ENCODE measurements at regions not wholly inside any gene's neighbourhood (a gene's known extent, or its start where the extent isn't known, plus 50 kb on each side); places are given as distances from the start of the nearest gene placed in this dataset.

DNA sequence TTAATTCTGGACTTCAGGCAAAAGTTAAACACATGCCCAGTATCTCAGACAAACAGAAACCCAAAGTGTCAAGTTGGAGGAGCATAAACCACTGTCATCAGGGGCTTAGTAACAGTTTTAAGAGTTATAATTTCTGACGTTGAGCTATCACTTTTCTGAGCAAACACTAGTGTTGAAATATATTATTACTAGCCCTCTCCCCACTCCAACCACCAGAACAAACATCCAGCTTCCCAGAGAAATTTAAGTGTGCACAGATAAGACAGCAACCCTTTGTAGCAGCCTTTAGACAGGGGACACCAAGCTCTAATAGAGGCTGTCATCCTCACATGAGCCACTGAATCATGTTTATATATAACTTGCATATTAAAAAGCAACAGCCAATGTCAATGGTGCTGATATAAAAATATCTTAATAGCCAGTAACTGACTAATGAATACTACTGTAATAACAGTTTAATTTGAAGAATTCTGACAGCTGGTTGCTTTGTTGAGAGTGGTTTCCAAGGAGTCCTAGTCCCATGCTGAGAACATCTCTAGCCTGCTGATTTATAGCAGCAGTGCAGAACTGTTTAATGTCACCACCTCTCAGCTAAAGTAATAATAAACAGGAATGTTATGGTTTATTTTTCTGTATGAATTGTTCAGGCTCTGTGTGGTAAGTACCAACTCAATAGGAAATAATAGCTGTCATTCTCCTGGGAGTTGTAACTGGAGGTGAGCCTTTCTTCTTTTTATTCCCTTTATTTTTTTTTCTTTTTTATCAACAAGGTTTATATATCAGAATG, 528.7 kb upstream of the ZNF608 start:
- BruUV-seq (replicated peaks): no TSS peak
- Histone ChIP-seq H3K9me3 (no peaks in the 10 kb centered on the region), H3K4me3 (ENCODE audit: low read depth, low read length) (no peak overlapping the region), H3K27me3 (replicated peaks; ENCODE audit: control insufficient read depth, insufficient read depth, low read length) (no peaks in the 10 kb centered on the region), H3K36me3 (ENCODE audit: control insufficient read depth, insufficient read depth, low read length) (no peaks in the 10 kb centered on the region), H3K4me1 (peaks cover 14% of the 10 kb centered on the region)
- peaks cover 18% of the 10 kb centered on the region for H3K4me1 Mint-ChIP-seq (ENCODE audit: low read depth, unreplicated experiment)
- no peak overlapping the region for H3K27ac Mint-ChIP-seq (ENCODE audit: unreplicated experiment)
- no peak for TF ChIP-seq CTCF (IDR thresholded peaks at IDR 0.05; ENCODE audit: insufficient read depth in 1 of 2, low read depth in 1 of 2, low read length in 1 of 2, severe bottlenecking in 1 of 2, unreplicated experiment in 1 of 2)
- intact Hi-C loops (cut with micrococcal nuclease; ENCODE audit: unreplicated experiment): no loop called here
- H3K27me3 Mint-ChIP-seq (ENCODE audit: insufficient read depth, unreplicated experiment): no peaks in the 10 kb centered on the region
- no peak for DNase-seq
- CTCF ChIA-PET: no interaction called here
- POLR2A ChIA-PET: no interaction called here
- no peaks in the 10 kb centered on the region for H3K36me3 Mint-ChIP-seq (ENCODE audit: insufficient read depth, unreplicated experiment)
- peaks cover 10% of the 10 kb centered on the region for H3K9me3 Mint-ChIP-seq (ENCODE audit: unreplicated experiment)
- no peak overlapping the region for H3K4me3 Mint-ChIP-seq (ENCODE audit: unreplicated experiment)

DNA sequence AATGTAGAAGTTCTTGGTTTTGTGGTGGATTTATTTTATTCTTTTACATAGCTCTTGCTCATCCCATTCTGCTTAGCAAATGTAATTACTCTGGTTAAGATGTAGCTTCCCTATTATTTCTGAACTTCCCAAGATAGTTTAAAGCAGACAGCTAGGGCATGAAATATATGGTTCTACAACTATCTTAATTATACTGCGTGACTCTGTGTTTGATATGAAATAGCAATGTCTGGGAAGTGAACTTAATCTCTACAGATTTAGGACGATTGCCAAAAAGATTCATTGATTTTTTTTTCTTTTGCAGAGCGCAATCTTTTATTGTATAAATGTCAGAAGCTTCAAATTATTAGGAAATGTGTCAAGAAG, 529.3 kb upstream of the ZNF608 start:
- ChIA-PET CTCF (no interaction called here), POLR2A (no interaction called here)
- no TSS peak for BruUV-seq (replicated peaks)

DNA sequence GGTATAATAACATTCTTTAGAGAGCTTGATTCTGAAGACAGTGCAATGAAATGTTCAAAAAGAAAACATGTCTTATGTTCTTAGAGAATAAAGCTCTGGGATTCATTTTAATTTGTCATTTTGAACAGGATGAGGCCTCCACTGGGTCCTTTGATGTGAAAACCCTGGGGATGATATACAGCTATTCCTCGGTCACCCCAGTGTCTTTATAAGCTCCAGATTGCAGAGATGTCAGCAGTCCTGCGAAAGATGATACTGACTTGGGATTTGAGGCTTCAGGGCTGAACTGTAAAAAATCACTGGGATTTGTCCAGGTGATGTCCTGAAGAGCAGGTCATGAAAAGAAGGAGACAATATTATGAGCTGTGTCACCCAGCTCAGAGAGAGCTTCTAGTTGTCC, 529.7 kb upstream of the ZNF608 start:
- H3K27me3 ChIP-seq (replicated peaks; ENCODE audit: control insufficient read depth, insufficient read depth, low read length): no peaks in the 10 kb centered on the region
- Mint-ChIP-seq H3K4me3 (ENCODE audit: unreplicated experiment) (no peak overlapping the region), H3K36me3 (ENCODE audit: insufficient read depth, unreplicated experiment) (no peaks in the 10 kb centered on the region), H3K9me3 (ENCODE audit: unreplicated experiment) (peaks cover 10% of the 10 kb centered on the region), H3K27ac (ENCODE audit: unreplicated experiment) (no peak overlapping the region), H3K4me1 (ENCODE audit: low read depth, unreplicated experiment) (peaks cover 18% of the 10 kb centered on the region), H3K27me3 (ENCODE audit: insufficient read depth, unreplicated experiment) (no peaks in the 10 kb centered on the region)
- BruUV-seq (replicated peaks): no TSS peak
- H3K9me3 ChIP-seq: no peaks in the 10 kb centered on the region
- no peak overlapping the region for H3K4me3 ChIP-seq (ENCODE audit: low read depth, low read length)
- CTCF ChIA-PET: no interaction called here
- no peak for DNase-seq
- intact Hi-C loops (cut with micrococcal nuclease; ENCODE audit: unreplicated experiment): no loop called here
- peaks cover 14% of the 10 kb centered on the region for H3K4me1 ChIP-seq
- no peak for TF ChIP-seq CTCF (IDR thresholded peaks at IDR 0.05; ENCODE audit: insufficient read depth in 1 of 2, low read depth in 1 of 2, low read length in 1 of 2, severe bottlenecking in 1 of 2, unreplicated experiment in 1 of 2)
- H3K36me3 ChIP-seq (ENCODE audit: control insufficient read depth, insufficient read depth, low read length): no peaks in the 10 kb centered on the region
- POLR2A ChIA-PET: no interaction called here

More for the DNA sequence above, 529.3 kb upstream of the ZNF608 start:
- Mint-ChIP-seq H3K9me3 (ENCODE audit: unreplicated experiment) (peaks cover 10% of the 10 kb centered on the region), H3K36me3 (ENCODE audit: insufficient read depth, unreplicated experiment) (no peaks in the 10 kb centered on the region), H3K4me1 (ENCODE audit: low read depth, unreplicated experiment) (peaks cover 18% of the 10 kb centered on the region), H3K4me3 (ENCODE audit: unreplicated experiment) (no peak overlapping the region), H3K27ac (ENCODE audit: unreplicated experiment) (no peak overlapping the region), H3K27me3 (ENCODE audit: insufficient read depth, unreplicated experiment) (no peaks in the 10 kb centered on the region)
- no peak for DNase-seq
- Histone ChIP-seq H3K27me3 (replicated peaks; ENCODE audit: control insufficient read depth, insufficient read depth, low read length) (no peaks in the 10 kb centered on the region), H3K36me3 (ENCODE audit: control insufficient read depth, insufficient read depth, low read length) (no peaks in the 10 kb centered on the region), H3K4me3 (ENCODE audit: low read depth, low read length) (no peak overlapping the region), H3K9me3 (no peaks in the 10 kb centered on the region), H3K4me1 (peaks cover 14% of the 10 kb centered on the region)
- intact Hi-C loops (cut with micrococcal nuclease; ENCODE audit: unreplicated experiment): no loop called here
- TF ChIP-seq CTCF (IDR thresholded peaks at IDR 0.05; ENCODE audit: insufficient read depth in 1 of 2, low read depth in 1 of 2, low read length in 1 of 2, severe bottlenecking in 1 of 2, unreplicated experiment in 1 of 2): no peak
